ENCODE measurements at regions not wholly inside any gene's neighbourhood (a gene's known extent, or its start where the extent isn't known, plus 50 kb on each side); places are given as distances from the start of the nearest gene placed in this dataset.

GRCh38 chrX:97841544-97842179 lies 958.0 kb downstream of the RPA4 start:
- Histone ChIP-seq H4K20me1 (ENCODE audit: insufficient read depth) (no peaks in the 10 kb centered on the region), H3K9me3 (ENCODE audit: low read depth) (no peaks in the 10 kb centered on the region), H3F3A (ENCODE audit: insufficient read depth) (no peaks in the 10 kb centered on the region), H3K4me2 (ENCODE audit: unreplicated experiment) (no peak overlapping the region), H3K9ac (no peak overlapping the region), H3K4me1 (ENCODE audit: insufficient read depth) (no peaks in the 10 kb centered on the region), H3K4me3 (no peak overlapping the region), H3K9me2 (ENCODE audit: insufficient read depth) (no peaks in the 10 kb centered on the region), H3K27ac (no peak overlapping the region), H3K36me3 (ENCODE audit: low read depth) (no peaks in the 10 kb centered on the region), H3K79me2 (ENCODE audit: insufficient read depth) (no peaks in the 10 kb centered on the region), H2AFZ (no peak overlapping the region), H3K27me3 (replicated peaks; ENCODE audit: insufficient read depth) (no peaks in the 10 kb centered on the region)
- in situ Hi-C loops (cut with MboI), result no loop called here
- WGBS, 2 experiments (ENCODE audit: low coverage in 1 of 2, low lambda C conversion rate in 2 of 2, missing lambda C conversion rate in 2 of 2), result 68 to 79% methylated on average over 11 to 33 of the region's 39 CpGs
- TF ChIP-seq EZH2phosphoT487 (IDR thresholded peaks at IDR 0.05; ENCODE audit: insufficient read depth, low read depth) (no peak), EZH2 (IDR thresholded peaks at IDR 0.05; ENCODE audit: insufficient read depth, poor library complexity, severe bottlenecking) (no peak)
- no peak for DNase-seq

- WGBS, 2 experiments (ENCODE audit: low coverage in 1 of 2, low lambda C conversion rate in 2 of 2, missing lambda C conversion rate in 2 of 2), result 81 to 83% methylated on average over 23 to 35 of the region's 35 CpGs
Measured at GRCh38 chrX:97842468-97843199, 958.9 kb downstream of the RPA4 start.

GRCh38 chrX:97843200-97843811 lies 959.6 kb downstream of the RPA4 start:
- H3K36me3 ChIP-seq (ENCODE audit: low read depth), result no peaks in the 10 kb centered on the region
- 72 to 83% methylated on average over 6 to 13 of the region's 30 CpGs for WGBS, 2 experiments (ENCODE audit: low coverage in 1 of 2, low lambda C conversion rate in 2 of 2, missing lambda C conversion rate in 2 of 2)
- TF ChIP-seq EZH2phosphoT487 (IDR thresholded peaks at IDR 0.05; ENCODE audit: insufficient read depth, low read depth) (no peak), EZH2 (IDR thresholded peaks at IDR 0.05; ENCODE audit: insufficient read depth, poor library complexity, severe bottlenecking) (no peak)
- H3K4me1 ChIP-seq (ENCODE audit: insufficient read depth), result no peaks in the 10 kb centered on the region
- H4K20me1 ChIP-seq (ENCODE audit: insufficient read depth), result no peaks in the 10 kb centered on the region
- H2AFZ ChIP-seq, result no peak overlapping the region
- no peak overlapping the region for H3K9ac ChIP-seq
- no peak overlapping the region for H3K4me2 ChIP-seq (ENCODE audit: unreplicated experiment)
- no peaks in the 10 kb centered on the region for H3F3A ChIP-seq (ENCODE audit: insufficient read depth)
- in situ Hi-C loops (cut with MboI), result no loop called here
- no peaks in the 10 kb centered on the region for H3K27me3 ChIP-seq (replicated peaks; ENCODE audit: insufficient read depth)
- no peak for DNase-seq
- no peak overlapping the region for H3K27ac ChIP-seq
- no peaks in the 10 kb centered on the region for H3K79me2 ChIP-seq (ENCODE audit: insufficient read depth)
- H3K9me3 ChIP-seq (ENCODE audit: low read depth), result no peaks in the 10 kb centered on the region
- no peak overlapping the region for H3K4me3 ChIP-seq
- H3K9me2 ChIP-seq (ENCODE audit: insufficient read depth), result no peaks in the 10 kb centered on the region

More at GRCh38 chrX:97842468-97843199, 958.9 kb downstream of the RPA4 start:
- TF ChIP-seq EZH2 (IDR thresholded peaks at IDR 0.05; ENCODE audit: insufficient read depth, poor library complexity, severe bottlenecking), result no peak
- TF ChIP-seq EZH2phosphoT487 (IDR thresholded peaks at IDR 0.05; ENCODE audit: insufficient read depth, low read depth), result no peak
- Histone ChIP-seq H2AFZ (no peak overlapping the region), H4K20me1 (ENCODE audit: insufficient read depth) (no peaks in the 10 kb centered on the region), H3K27me3 (replicated peaks; ENCODE audit: insufficient read depth) (no peaks in the 10 kb centered on the region), H3K36me3 (ENCODE audit: low read depth) (no peaks in the 10 kb centered on the region), H3F3A (ENCODE audit: insufficient read depth) (no peaks in the 10 kb centered on the region), H3K79me2 (ENCODE audit: insufficient read depth) (no peaks in the 10 kb centered on the region), H3K9me3 (ENCODE audit: low read depth) (no peaks in the 10 kb centered on the region), H3K4me1 (ENCODE audit: insufficient read depth) (no peaks in the 10 kb centered on the region), H3K4me3 (no peak overlapping the region), H3K4me2 (ENCODE audit: unreplicated experiment) (no peak overlapping the region), H3K27ac (no peak overlapping the region), H3K9me2 (ENCODE audit: insufficient read depth) (no peaks in the 10 kb centered on the region), H3K9ac (no peak overlapping the region)
- in situ Hi-C loops (cut with MboI), result no loop called here
- no peak for DNase-seq

- no peak for DNase-seq
Measured at GRCh38 chrX:97844161-97844560, 960.5 kb downstream of the RPA4 start.

More at GRCh38 chrX:97844161-97844560, 960.5 kb downstream of the RPA4 start:
- Histone ChIP-seq H3K79me2 (ENCODE audit: insufficient read depth) (no peaks in the 10 kb centered on the region), H3K9me3 (ENCODE audit: low read depth) (no peaks in the 10 kb centered on the region), H3K4me3 (no peak overlapping the region), H3K4me1 (ENCODE audit: insufficient read depth) (no peaks in the 10 kb centered on the region), H2AFZ (no peak overlapping the region), H3K36me3 (ENCODE audit: low read depth) (no peaks in the 10 kb centered on the region), H3K27me3 (replicated peaks; ENCODE audit: insufficient read depth) (no peaks in the 10 kb centered on the region), H3F3A (ENCODE audit: insufficient read depth) (no peaks in the 10 kb centered on the region), H3K9me2 (ENCODE audit: insufficient read depth) (no peaks in the 10 kb centered on the region), H3K9ac (no peak overlapping the region), H4K20me1 (ENCODE audit: insufficient read depth) (no peaks in the 10 kb centered on the region), H3K27ac (no peak overlapping the region), H3K4me2 (ENCODE audit: unreplicated experiment) (no peak overlapping the region)
- 71 to 85% methylated on average over 9 to 18 of the region's 18 CpGs for WGBS, 2 experiments (ENCODE audit: low coverage in 1 of 2, low lambda C conversion rate in 2 of 2, missing lambda C conversion rate in 2 of 2)
- TF ChIP-seq EZH2 (IDR thresholded peaks at IDR 0.05; ENCODE audit: insufficient read depth, poor library complexity, severe bottlenecking), result no peak
- TF ChIP-seq EZH2phosphoT487 (IDR thresholded peaks at IDR 0.05; ENCODE audit: insufficient read depth, low read depth), result no peak
- in situ Hi-C loops (cut with MboI), result no loop called here

Measured in GM23248 (cell line).